Tibial artery (tissue), 4 donors: ENCODE measurements at regions not wholly inside any gene's neighbourhood (a gene's known extent, or its start where the extent isn't known, plus 50 kb on each side); places are given as distances from the start of the nearest gene placed in this dataset.

Source experiments
- DNase-seq, 2 donors: peaks; one replicate each; pipeline ENCODE4 v3.0.0-alpha.2; 2019
- H3K27ac ChIP-seq, 2 donors: fragments of 200-600 bp; sonication (generic) in 1 of 2; 1 replicate in 1 of 2; 2 replicates in 1 of 2; pipeline ENCODE4 v1.5.1; 2018 to 2019; ENCODE audit warnings: mild to moderate bottlenecking in 1 of 2
- H3K27me3 ChIP-seq, 2 donors: fragments of 200-600 bp; sonication (generic) in 1 of 2; one replicate each; pipeline versions ENCODE4 v1.5.1 to v1.6.0; 2016 to 2019
- H3K36me3 ChIP-seq, 3 donors: fragments of 200-600 bp; sonication (generic) in 2 of 3; one replicate each; pipeline ENCODE4 v1.5.1; 2016 to 2019; ENCODE audit warnings: mild to moderate bottlenecking in 2 of 3
- H3K4me1 ChIP-seq, 4 donors: fragments of 200-600 bp; sonication (generic) in 2 of 4; 1 replicate in 3 of 4; 2 replicates in 1 of 4; pipeline ENCODE4 v1.5.1; 2016 to 2019
- H3K4me3 ChIP-seq, 2 donors: fragments of 200-600 bp; sonication (generic) in 1 of 2; 1 replicate in 1 of 2; 2 replicates in 1 of 2; pipeline ENCODE4 v1.5.1; 2018 to 2019; ENCODE audit warnings: mild to moderate bottlenecking in 2 of 2
- H3K9me3 ChIP-seq, 3 donors: fragments of 200-600 bp; sonication (generic) in 1 of 3; one replicate each; pipeline ENCODE4 v1.5.1; 2016 to 2019
- intact Hi-C: fragments of 100-400 bp; cut with DNase I; formaldehyde crosslinking; loops from one replicate; pipeline ENCODE4 v1.15.0; 2023; ENCODE audit warnings: low total_unique reads
- TF ChIP-seq, protein P1 (sequence below), 2 experiments: fragments of 200-600 bp in 1 of 2; fragments of 450-650 bp in 1 of 2; IDR thresholded peaks; one replicate each; pipeline ENCODE4 v1.5.1; 2017 to 2019; ENCODE audit warnings: antibody characterized with exemption in 2 of 2, mild to moderate bottlenecking in 1 of 2, moderate library complexity in 1 of 2

DNA sequence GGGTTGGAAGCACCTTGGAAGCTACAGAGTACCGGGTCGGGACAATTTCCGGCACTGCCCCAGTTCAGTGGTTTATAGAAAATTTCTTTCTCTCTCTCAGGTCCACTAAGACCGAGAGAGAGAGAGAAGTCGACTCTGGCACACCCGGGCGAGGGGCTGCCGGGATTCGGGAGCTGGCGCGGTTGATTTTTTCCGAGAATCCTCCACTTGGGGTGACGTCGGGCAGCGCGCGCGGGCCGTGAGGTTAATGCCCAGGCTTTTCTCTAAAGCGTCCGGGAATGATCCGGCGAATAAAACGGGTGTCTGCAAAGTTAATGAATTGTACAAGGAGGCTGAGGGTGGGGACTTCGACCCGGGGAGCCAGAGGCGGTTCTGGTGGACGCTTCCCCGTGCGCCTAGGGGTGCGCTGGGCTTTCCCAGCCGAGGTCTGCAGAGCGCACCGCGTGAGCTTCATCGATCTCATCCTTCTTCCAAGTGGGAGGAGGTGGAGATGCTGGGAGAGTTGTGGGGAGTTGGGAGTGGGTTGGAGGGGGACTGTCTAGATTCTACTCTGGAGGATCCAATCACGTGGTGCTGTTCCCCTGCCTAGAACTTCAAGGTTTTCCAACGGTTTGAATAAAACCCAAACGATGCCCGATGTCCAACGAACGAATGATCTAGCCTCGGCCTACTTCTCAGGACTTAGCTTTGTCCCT is 51.9 kb upstream of the TBX3 start:
- no peak for DNase-seq
- intact Hi-C loops = no loop called here
- H3K27me3 ChIP-seq = peaks cover 0 to 49% of the 10 kb centered on the region in 2 donors
- H3K36me3 ChIP-seq = no peaks in the 10 kb centered on the region
- TF ChIP-seq, protein P1, sequence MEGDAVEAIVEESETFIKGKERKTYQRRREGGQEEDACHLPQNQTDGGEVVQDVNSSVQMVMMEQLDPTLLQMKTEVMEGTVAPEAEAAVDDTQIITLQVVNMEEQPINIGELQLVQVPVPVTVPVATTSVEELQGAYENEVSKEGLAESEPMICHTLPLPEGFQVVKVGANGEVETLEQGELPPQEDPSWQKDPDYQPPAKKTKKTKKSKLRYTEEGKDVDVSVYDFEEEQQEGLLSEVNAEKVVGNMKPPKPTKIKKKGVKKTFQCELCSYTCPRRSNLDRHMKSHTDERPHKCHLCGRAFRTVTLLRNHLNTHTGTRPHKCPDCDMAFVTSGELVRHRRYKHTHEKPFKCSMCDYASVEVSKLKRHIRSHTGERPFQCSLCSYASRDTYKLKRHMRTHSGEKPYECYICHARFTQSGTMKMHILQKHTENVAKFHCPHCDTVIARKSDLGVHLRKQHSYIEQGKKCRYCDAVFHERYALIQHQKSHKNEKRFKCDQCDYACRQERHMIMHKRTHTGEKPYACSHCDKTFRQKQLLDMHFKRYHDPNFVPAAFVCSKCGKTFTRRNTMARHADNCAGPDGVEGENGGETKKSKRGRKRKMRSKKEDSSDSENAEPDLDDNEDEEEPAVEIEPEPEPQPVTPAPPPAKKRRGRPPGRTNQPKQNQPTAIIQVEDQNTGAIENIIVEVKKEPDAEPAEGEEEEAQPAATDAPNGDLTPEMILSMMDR (IDR thresholded peaks at IDR 0.05) = no peak
- no peak overlapping the region for H3K27ac ChIP-seq
- peaks cover 0 to 6% (median 0%) of the 10 kb centered on the region in 3 donors for H3K9me3 ChIP-seq
- peaks cover 0 to 6% (median 0%) of the 10 kb centered on the region in 4 donors for H3K4me1 ChIP-seq
- no peak overlapping the region for H3K4me3 ChIP-seq

DNA sequence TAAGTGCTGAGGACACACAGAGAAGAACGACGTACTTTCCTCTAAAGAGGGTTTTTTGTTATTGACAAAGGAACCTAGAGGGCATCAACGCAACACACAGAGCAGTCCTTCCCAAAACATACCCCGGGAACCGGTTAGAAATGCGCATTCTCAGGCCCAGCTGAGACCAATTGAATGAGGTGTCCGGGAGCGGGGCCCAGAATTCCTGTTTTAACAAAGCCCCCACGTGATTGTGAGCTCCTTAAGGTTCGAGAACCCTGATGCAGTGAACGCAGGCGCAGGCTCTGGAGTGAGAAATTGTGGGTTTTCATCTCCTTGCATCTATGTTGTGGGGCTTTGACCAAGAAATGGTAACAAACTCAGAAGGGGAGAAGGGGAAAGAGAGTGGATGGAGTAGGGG is 51.0 kb upstream of the TBX3 start:
- intact Hi-C loops = no loop called here
- no peak for DNase-seq
- no peak overlapping the region for H3K27ac ChIP-seq
- H3K9me3 ChIP-seq = peaks cover 0 to 6% (median 0%) of the 10 kb centered on the region in 3 donors
- peaks cover 0 to 6% (median 0%) of the 10 kb centered on the region in 4 donors for H3K4me1 ChIP-seq
- no peak overlapping the region for H3K4me3 ChIP-seq
- TF ChIP-seq, protein P1 (IDR thresholded peaks at IDR 0.05) = no peak
- no peaks in the 10 kb centered on the region for H3K36me3 ChIP-seq
- H3K27me3 ChIP-seq = peaks cover 0 to 49% of the 10 kb centered on the region in 2 donors

DNA sequence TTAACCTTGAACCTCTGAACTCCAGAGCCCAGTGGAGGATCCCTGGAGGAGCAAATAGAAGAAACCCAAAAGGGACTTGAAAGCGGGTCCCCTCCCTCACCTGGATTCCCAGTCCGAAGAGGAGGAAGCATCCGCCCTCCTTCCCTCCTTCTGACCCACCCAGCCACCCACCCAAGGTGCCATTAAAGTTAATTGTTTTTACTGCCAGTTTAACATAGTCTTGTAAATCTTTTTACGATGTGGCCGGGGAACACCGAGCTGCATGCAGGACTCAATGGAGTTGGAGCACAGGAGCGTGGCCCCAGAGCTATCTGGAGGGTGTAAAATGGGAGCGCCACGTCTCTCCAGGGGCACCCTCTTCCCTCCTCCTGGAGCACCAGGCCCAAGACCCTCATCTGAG is 49.9 kb upstream of the TBX3 start:
- TF ChIP-seq, protein P1 (IDR thresholded peaks at IDR 0.05) = no peak
- peaks cover 0 to 49% of the 10 kb centered on the region in 2 donors for H3K27me3 ChIP-seq
- intact Hi-C loops = no loop called here

More for the DNA sequence above, 49.9 kb upstream of the TBX3 start:
- Histone ChIP-seq H3K36me3 (no peaks in the 10 kb centered on the region), H3K4me3 (no peak overlapping the region), H3K9me3 (peaks cover 0 to 6% (median 0%) of the 10 kb centered on the region in 3 donors), H3K27ac (no peak overlapping the region), H3K4me1 (peaks cover 0 to 6% (median 0%) of the 10 kb centered on the region in 4 donors)
- DNase-seq = no peak
